ENCODE measurements at regions not wholly inside any gene's neighbourhood (a gene's known extent, or its start where the extent isn't known, plus 50 kb on each side); places are given as distances from the start of the nearest gene placed in this dataset.

GRCh38 chr2:126189527-126189926, 466.4 kb upstream of the GYPC start (continued):
- TF ChIP-seq LBX2 (CRISPR knock-in tag; IDR thresholded peaks at IDR 0.05; ENCODE audit: borderline replicate concordance) (no peak), STAG1 (CRISPR knock-in tag; IDR thresholded peaks at IDR 0.05) (no peak), ZNF335 (CRISPR knock-in tag; IDR thresholded peaks at IDR 0.05) (no peak), GTF2F1 (IDR thresholded peaks at IDR 0.05; ENCODE audit: low read length) (no peak), MTF1 (CRISPR knock-in tag; IDR thresholded peaks at IDR 0.05) (no peak), ZNF740 (CRISPR knock-in tag; IDR thresholded peaks at IDR 0.05) (no peak)

- Histone ChIP-seq H3K4me3 (replicated peaks in 1 of 3; ENCODE audit: insufficient read depth in 1 of 3, low read depth in 2 of 3, low read length in 3 of 3) (no peak overlapping the region), H3K27me3 (ENCODE audit: control insufficient read depth in 1 of 2, insufficient read depth in 2 of 2, low read length in 2 of 2) (no peaks in the 10 kb centered on the region), H3K4me1 (ENCODE audit: insufficient read depth, low read length) (no peaks in the 10 kb centered on the region), H3K36me3 (replicated peaks in 1 of 2; ENCODE audit: control insufficient read depth in 1 of 2, insufficient read depth in 2 of 2, low read length in 2 of 2) (no peaks in the 10 kb centered on the region), H4K20me1 (ENCODE audit: insufficient read depth, low read length) (no peaks in the 10 kb centered on the region), H3K9ac (ENCODE audit: insufficient read depth, low read depth, low read length) (no peak overlapping the region), H3K27ac (ENCODE audit: extremely low read length, insufficient read depth, low read length) (no peak overlapping the region), H3K79me2 (ENCODE audit: insufficient read depth, low read length) (no peaks in the 10 kb centered on the region), H3K4me2 (ENCODE audit: low read depth, low read length) (no peak overlapping the region), H2AFZ (ENCODE audit: low read length) (no peak overlapping the region), H3K9me3 (ENCODE audit: low read length) (no peaks in the 10 kb centered on the region)
- POLR2A ChIA-PET: no interaction called here
- BruUV-seq (replicated peaks): no TSS peak
- TF ChIP-seq ZNF597 (CRISPR knock-in tag; IDR thresholded peaks at IDR 0.05) (no peak), RXRA (CRISPR knock-in tag; IDR thresholded peaks at IDR 0.05) (no peak), ZNF569 (CRISPR knock-in tag; IDR thresholded peaks at IDR 0.05; ENCODE audit: borderline replicate concordance) (no peak)
- 4% methylated on average over 3 of the region's 3 CpGs for WGBS (ENCODE audit: low lambda C conversion rate)
- CTCF ChIA-PET (ENCODE audit: low intra/inter-chr PET ratio, low total read pairs): no interaction called here
- in situ Hi-C loops (cut with HindIII; ENCODE audit: extremely low pct_ligation_motif_present, low pct_unique_long_range_greater_than_20kb) (no loop called here), intact Hi-C loops (cut with micrococcal nuclease; ENCODE audit: unreplicated experiment) (no loop called here)
- FAIRE-seq (no peak), DNase-seq (ENCODE audit: low spot score) (no peak), ATAC-seq (no peak)
Observed at GRCh38 chr2:126200538-126200937, 455.4 kb upstream of the GYPC start.

All from HepG2 (cell line).